CD4-positive, alpha-beta T cell treated with Interferon alpha-2 for 1 hour (primary cell): ENCODE measurements at regions not wholly inside any gene's neighbourhood (a gene's known extent, or its start where the extent isn't known, plus 50 kb on each side); places are given as distances from the start of the nearest gene placed in this dataset.
"Not testable (repeated sequence)": the region's sequence is repeated elsewhere in the genome, so short reads cannot be mapped to it uniquely, and the experiment has no call there.

Source experiments
- DNase-seq, 2 donors: peaks; one replicate each; pipeline ENCODE4 v3.0.0-alpha.2; 2020 to 2022

- no peak for DNase-seq
Observed at GRCh38 chr7:86199881-86200614, 443.7 kb upstream of the GRM3 start.

GRCh38 chr7:86190351-86190750 is 453.4 kb upstream of the GRM3 start:
- no peak for DNase-seq

GRCh38 chr7:86181474-86181873 is 462.2 kb upstream of the GRM3 start:
- no peak for DNase-seq

GRCh38 chr7:86164827-86165226 is 478.9 kb upstream of the GRM3 start:
- no peak for DNase-seq

GRCh38 chr7:86158111-86158510 is 485.6 kb upstream of the GRM3 start:
- DNase-seq = no peak

- DNase-seq = no peak
Observed at GRCh38 chr7:86155623-86156022, 488.1 kb upstream of the GRM3 start.

GRCh38 chr7:86152926-86153325 is 490.8 kb upstream of the GRM3 start:
- no peak for DNase-seq

GRCh38 chr7:86149024-86149665 is 494.6 kb upstream of the GRM3 start:
- DNase-seq = no peak

- no peak for DNase-seq
Observed at GRCh38 chr7:86148501-86148900, 495.2 kb upstream of the GRM3 start.

- no peak for DNase-seq
Observed at GRCh38 chr7:86137343-86137742, 506.4 kb upstream of the GRM3 start.

GRCh38 chr7:86130268-86130667 is 513.4 kb upstream of the GRM3 start:
- no peak for DNase-seq

GRCh38 chr7:86123476-86123875 is 520.2 kb upstream of the GRM3 start:
- DNase-seq = no peak

- DNase-seq = no peak
Observed at GRCh38 chr7:86094166-86094669, 549.5 kb upstream of the GRM3 start.

- DNase-seq = no peak
Observed at GRCh38 chr7:86091369-86091768, 552.3 kb upstream of the GRM3 start.

GRCh38 chr7:86089455-86089854 is 554.3 kb upstream of the GRM3 start:
- no peak for DNase-seq

GRCh38 chr7:86064572-86064971 is 579.1 kb upstream of the GRM3 start:
- DNase-seq = not testable (repeated sequence)

GRCh38 chr7:86058649-86059048 is 585.1 kb upstream of the GRM3 start:
- DNase-seq = no peak

GRCh38 chr7:86050918-86051317 is 592.8 kb upstream of the GRM3 start:
- no peak for DNase-seq

- no peak for DNase-seq
Observed at GRCh38 chr7:86049910-86050309, 593.8 kb upstream of the GRM3 start.

- not testable (repeated sequence) for DNase-seq
Observed at GRCh38 chr7:86045197-86045596, 598.5 kb upstream of the GRM3 start.

GRCh38 chr7:86025807-86026206 is 617.9 kb upstream of the GRM3 start:
- DNase-seq = no peak

- DNase-seq = no peak
Observed at GRCh38 chr7:86013662-86014061, 630.0 kb upstream of the GRM3 start.

GRCh38 chr7:86012971-86013370 is 630.7 kb upstream of the GRM3 start:
- DNase-seq = no peak

GRCh38 chr7:86008898-86009297 is 634.8 kb upstream of the GRM3 start:
- DNase-seq = no peak

GRCh38 chr7:86006909-86007308 is 636.8 kb upstream of the GRM3 start:
- DNase-seq = no peak
